ENCODE measurements at regions not wholly inside any gene's neighbourhood (a gene's known extent, or its start where the extent isn't known, plus 50 kb on each side); places are given as distances from the start of the nearest gene placed in this dataset.

DNA sequence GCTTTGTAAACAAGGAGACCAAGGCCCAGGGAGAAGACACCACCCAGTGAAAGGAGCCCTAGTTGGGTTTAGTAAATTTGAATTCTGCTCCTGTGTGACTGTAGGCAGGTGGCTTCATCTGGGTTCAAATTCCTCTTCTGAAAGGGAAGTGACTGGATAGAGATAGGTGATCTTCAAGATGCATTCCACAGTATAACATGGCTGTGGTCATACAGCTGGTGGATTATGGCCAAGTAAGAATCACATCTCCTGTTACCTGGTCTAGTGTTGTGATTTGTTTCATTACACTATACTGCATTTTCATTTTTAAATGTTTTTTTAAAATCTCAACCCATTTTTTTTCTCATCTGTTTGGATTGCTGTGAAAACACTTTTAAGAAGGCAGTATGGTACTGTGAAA, 58.0 kb upstream of the PICALM start:
- Histone ChIP-seq H3K27ac (no peak overlapping the region), H3K36me3 (no peaks in the 10 kb centered on the region), H3K4me1 (no peaks in the 10 kb centered on the region), H3K9me3 (no peaks in the 10 kb centered on the region), H3K4me3 (no peak overlapping the region), H3K27me3 (no peaks in the 10 kb centered on the region)
- no peak for DNase-seq
- TF ChIP-seq POLR2A (IDR thresholded peaks at IDR 0.05): no peak
- TF ChIP-seq, protein P1, sequence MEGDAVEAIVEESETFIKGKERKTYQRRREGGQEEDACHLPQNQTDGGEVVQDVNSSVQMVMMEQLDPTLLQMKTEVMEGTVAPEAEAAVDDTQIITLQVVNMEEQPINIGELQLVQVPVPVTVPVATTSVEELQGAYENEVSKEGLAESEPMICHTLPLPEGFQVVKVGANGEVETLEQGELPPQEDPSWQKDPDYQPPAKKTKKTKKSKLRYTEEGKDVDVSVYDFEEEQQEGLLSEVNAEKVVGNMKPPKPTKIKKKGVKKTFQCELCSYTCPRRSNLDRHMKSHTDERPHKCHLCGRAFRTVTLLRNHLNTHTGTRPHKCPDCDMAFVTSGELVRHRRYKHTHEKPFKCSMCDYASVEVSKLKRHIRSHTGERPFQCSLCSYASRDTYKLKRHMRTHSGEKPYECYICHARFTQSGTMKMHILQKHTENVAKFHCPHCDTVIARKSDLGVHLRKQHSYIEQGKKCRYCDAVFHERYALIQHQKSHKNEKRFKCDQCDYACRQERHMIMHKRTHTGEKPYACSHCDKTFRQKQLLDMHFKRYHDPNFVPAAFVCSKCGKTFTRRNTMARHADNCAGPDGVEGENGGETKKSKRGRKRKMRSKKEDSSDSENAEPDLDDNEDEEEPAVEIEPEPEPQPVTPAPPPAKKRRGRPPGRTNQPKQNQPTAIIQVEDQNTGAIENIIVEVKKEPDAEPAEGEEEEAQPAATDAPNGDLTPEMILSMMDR (IDR thresholded peaks at IDR 0.05): no peak
- intact Hi-C loops (cut with DNase I; ENCODE audit: low total_unique reads): no loop called here

DNA sequence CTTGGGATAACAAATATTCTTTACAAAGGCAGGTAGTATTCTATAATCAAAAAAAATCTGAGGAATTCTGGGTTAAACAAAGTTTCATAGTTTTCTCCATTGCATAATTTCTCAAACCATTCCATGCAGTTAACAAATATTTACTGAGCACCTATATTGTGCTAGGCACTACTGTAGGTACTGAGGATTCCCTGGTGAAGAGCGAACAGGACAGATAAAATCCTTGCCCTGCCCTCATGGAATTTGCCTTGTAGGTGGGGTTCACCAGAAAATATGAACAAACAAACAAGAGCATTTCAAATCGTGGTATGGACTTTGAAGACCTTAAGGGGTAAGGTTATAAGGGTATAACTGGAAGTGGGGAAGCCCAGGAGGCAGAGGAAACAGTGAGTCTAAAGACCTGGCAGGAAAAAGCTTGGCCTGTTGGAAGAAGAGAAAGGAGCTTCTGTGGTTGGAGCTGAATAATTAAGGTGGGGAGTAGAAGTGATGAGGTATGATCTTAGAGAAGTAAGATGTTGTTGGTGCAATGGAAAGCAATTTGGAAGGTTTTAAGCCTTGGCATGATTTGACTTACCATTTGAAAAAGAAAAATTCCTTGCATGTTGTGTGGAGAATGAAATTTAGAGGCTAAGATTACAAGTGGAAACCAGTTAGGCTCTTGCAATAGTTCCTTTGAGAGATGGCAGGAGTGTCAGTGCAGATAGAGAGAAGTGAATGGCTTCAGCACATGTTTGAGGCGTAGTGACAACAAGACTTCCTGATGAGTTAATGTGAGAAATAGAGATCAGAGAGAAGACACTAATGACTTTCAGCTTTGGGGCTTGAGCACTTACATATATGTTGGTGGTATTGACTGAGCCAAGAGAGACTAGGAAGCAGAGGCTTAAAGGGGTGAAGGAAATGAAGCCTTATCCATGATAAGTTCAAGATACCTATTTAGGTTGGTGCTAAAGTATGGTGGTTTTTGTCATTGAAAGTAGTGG, 55.7 kb upstream of the PICALM start:
- no peak for DNase-seq
- no peak overlapping the region for H3K27ac ChIP-seq
- H3K36me3 ChIP-seq: no peaks in the 10 kb centered on the region
- H3K27me3 ChIP-seq: no peaks in the 10 kb centered on the region
- no peak for TF ChIP-seq POLR2A (IDR thresholded peaks at IDR 0.05)
- TF ChIP-seq, protein P1 (IDR thresholded peaks at IDR 0.05): no peak
- H3K4me1 ChIP-seq: no peaks in the 10 kb centered on the region
- no peaks in the 10 kb centered on the region for H3K9me3 ChIP-seq
- no peak overlapping the region for H3K4me3 ChIP-seq
- intact Hi-C loops (cut with DNase I; ENCODE audit: low total_unique reads): no loop called here

DNA sequence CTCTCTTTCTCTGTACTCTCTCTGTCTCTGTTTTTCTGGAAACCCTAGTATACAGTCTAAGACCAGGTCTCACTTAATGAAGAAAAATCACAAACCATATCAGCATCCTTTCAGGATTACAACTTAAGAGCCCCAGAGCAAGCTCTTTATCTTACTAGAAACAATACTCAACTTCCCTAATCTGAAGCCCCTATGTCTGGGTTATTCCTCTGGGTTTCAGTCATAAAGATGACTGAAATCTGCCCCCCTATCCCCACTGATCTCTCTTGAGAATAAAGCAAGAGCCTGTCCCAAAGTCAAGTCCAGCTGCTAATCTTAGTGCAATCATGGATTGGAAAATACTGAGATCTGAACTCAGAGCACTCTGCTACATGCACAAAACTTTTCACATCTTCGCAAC, 53.9 kb upstream of the PICALM start:
- Histone ChIP-seq H3K36me3 (no peaks in the 10 kb centered on the region), H3K9me3 (no peaks in the 10 kb centered on the region), H3K4me1 (no peaks in the 10 kb centered on the region), H3K27ac (no peak overlapping the region), H3K27me3 (no peaks in the 10 kb centered on the region), H3K4me3 (no peak overlapping the region)
- DNase-seq: no peak
- intact Hi-C loops (cut with DNase I; ENCODE audit: low total_unique reads): no loop called here
- TF ChIP-seq POLR2A (IDR thresholded peaks at IDR 0.05): no peak
- TF ChIP-seq, protein P1 (IDR thresholded peaks at IDR 0.05): no peak

DNA sequence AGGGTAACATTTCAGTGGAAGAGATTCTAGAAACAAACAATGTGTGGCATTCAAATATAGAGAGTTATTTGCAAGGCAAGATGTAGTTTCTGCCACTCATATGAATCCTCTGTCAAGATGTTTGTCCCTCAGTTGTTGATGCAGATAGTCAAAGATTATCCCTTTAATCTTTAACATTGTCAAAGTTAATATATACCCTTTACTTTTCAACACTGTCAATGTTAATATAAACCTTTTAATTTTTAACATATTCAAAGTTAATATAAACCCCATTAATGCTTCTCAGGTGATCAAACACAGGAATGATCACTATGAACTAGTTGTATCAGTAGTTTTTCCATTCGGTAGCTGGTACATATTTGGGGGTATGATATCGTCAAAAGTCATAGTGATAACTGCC, 51.9 kb upstream of the PICALM start:
- intact Hi-C loops (cut with DNase I; ENCODE audit: low total_unique reads): no loop called here
- Histone ChIP-seq H3K27me3 (no peaks in the 10 kb centered on the region), H3K4me1 (no peaks in the 10 kb centered on the region), H3K36me3 (no peaks in the 10 kb centered on the region), H3K9me3 (no peaks in the 10 kb centered on the region), H3K27ac (no peak overlapping the region), H3K4me3 (no peak overlapping the region)
- no peak for DNase-seq
- TF ChIP-seq, protein P1 (IDR thresholded peaks at IDR 0.05): no peak
- TF ChIP-seq POLR2A (IDR thresholded peaks at IDR 0.05): no peak

DNA sequence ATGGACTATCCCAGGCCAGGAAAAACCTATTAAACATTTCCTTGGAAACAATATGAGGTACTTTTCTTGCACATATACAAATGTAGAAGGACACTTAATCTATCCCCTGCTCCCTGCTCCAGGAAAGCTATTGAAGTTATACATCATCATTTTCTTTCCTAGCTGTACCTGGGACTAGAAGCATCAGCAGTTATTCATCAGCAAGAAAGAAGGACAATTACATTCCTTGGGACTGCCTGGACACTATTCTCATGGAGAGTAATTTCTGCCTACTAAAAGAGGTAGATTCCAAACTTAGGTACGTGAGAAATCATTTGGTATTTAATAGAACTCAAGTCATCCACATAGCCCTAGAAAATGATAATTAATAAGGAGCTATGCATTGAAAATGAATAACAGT, 51.0 kb upstream of the PICALM start:
- intact Hi-C loops (cut with DNase I; ENCODE audit: low total_unique reads): no loop called here
- DNase-seq: no peak
- Histone ChIP-seq H3K27me3 (no peaks in the 10 kb centered on the region), H3K27ac (no peak overlapping the region), H3K4me1 (no peaks in the 10 kb centered on the region), H3K4me3 (no peak overlapping the region), H3K9me3 (no peaks in the 10 kb centered on the region), H3K36me3 (no peaks in the 10 kb centered on the region)
- TF ChIP-seq, protein P1 (IDR thresholded peaks at IDR 0.05): no peak

Data from uterus (tissue), 3 donors.